ENCODE measurements at regions not wholly inside any gene's neighbourhood (a gene's known extent, or its start where the extent isn't known, plus 50 kb on each side); places are given as distances from the start of the nearest gene placed in this dataset.

- ChIA-PET POLR2A (interaction anchor here (0.6 to 2.3 kb wide), 7 partner anchors 17 to 105 kb away, joined by 3 to 9 read pairs (median 7); partner anchors contain the start of gene RNF38), CTCF (interaction anchor here (1.0 to 1.7 kb wide), 5 partner anchors 26 to 242 kb away, joined by 3 to 11 read pairs (median 4); no protein-coding TSS in a partner anchor)
- H3K27ac Mint-ChIP-seq: peak overlapping the region; percentile 97
- H3K9me3 Mint-ChIP-seq: no peaks in the 10 kb centered on the region
- peaks cover 61% of the 10 kb centered on the region for H3K4me1 Mint-ChIP-seq (ENCODE audit: low read depth)
- H3K4me3 Mint-ChIP-seq: peak overlapping the region; percentile 85
- intact Hi-C loops (cut with micrococcal nuclease): loop anchor here (1.0 to 2.0 kb wide), 2 partner anchors 17 to 87 kb away; partner anchors contain the start of gene RNF38
- H3K27me3 Mint-ChIP-seq: no peaks in the 10 kb centered on the region
- DNase-seq: peak; percentile 93
- peaks cover 2% of the 10 kb centered on the region for H3K36me3 Mint-ChIP-seq
Observed at GRCh38 chr9:36487482-36488388, 85.0 kb upstream of the MELK start.

GRCh38 chr9:36486933-36487481 is 85.7 kb upstream of the MELK start:
- H3K4me1 Mint-ChIP-seq (ENCODE audit: low read depth): peaks cover 57% of the 10 kb centered on the region
- DNase-seq: peak; percentile 66
- intact Hi-C loops (cut with micrococcal nuclease): loop anchor here (1.0 to 2.0 kb wide), 2 partner anchors 16 to 87 kb away; partner anchors contain the start of gene RNF38
- ChIA-PET CTCF (interaction anchor here (1.2 to 2.7 kb wide), 3 partner anchors 16 to 80 kb away, joined by 4 to 17 read pairs (median 5); no protein-coding TSS in a partner anchor), POLR2A (interaction anchor here (0.7 to 2.3 kb wide), 7 partner anchors 10 to 296 kb away, joined by 3 to 9 read pairs (median 5); partner anchors contain the start of gene CLTA)
- H3K9me3 Mint-ChIP-seq: no peaks in the 10 kb centered on the region
- H3K4me3 Mint-ChIP-seq: peak overlapping the region; percentile 87
- peak overlapping the region; percentile 86 for H3K27ac Mint-ChIP-seq
- H3K36me3 Mint-ChIP-seq: peaks cover 2% of the 10 kb centered on the region
- no peaks in the 10 kb centered on the region for H3K27me3 Mint-ChIP-seq

- peak overlapping the region; percentile 86 for H3K27ac Mint-ChIP-seq
- H3K4me3 Mint-ChIP-seq: peak overlapping the region; percentile 87
- peaks cover 59% of the 10 kb centered on the region for H3K4me1 Mint-ChIP-seq (ENCODE audit: low read depth)
- no peaks in the 10 kb centered on the region for H3K27me3 Mint-ChIP-seq
- DNase-seq: peak; percentile 31
- H3K36me3 Mint-ChIP-seq: peaks cover 2% of the 10 kb centered on the region
- ChIA-PET POLR2A (interaction anchor here (0.6 to 2.3 kb wide), 8 partner anchors 10 to 296 kb away, joined by 3 to 9 read pairs (median 5); partner anchors contain the start of genes CLTA and GNE), CTCF (interaction anchor here (1.2 to 2.7 kb wide), 6 partner anchors 16 to 86 kb away, joined by 3 to 17 read pairs (median 4); partner anchors contain the start of gene RNF38)
- intact Hi-C loops (cut with micrococcal nuclease): loop anchor here (2.0 kb wide), 1 partner anchor 16 kb away; no protein-coding TSS in a partner anchor
- H3K9me3 Mint-ChIP-seq: no peaks in the 10 kb centered on the region
Observed at GRCh38 chr9:36486329-36486932, 86.3 kb upstream of the MELK start.

GRCh38 chr9:36485647-36486328 is 85.7 kb upstream of the RNF38 start:
- POLR2A ChIA-PET: interaction anchor here (0.6 to 2.3 kb wide), 8 partner anchors 12 to 295 kb away, joined by 3 to 9 read pairs (median 4); partner anchors contain the start of genes CLTA and GNE
- CTCF ChIA-PET: interaction anchor here (1.2 to 2.7 kb wide), 5 partner anchors 15 to 86 kb away, joined by 3 to 17 read pairs (median 5); partner anchors contain the start of gene RNF38
- Mint-ChIP-seq H3K9me3 (no peaks in the 10 kb centered on the region), H3K27ac (peak overlapping the region; percentile 86), H3K4me3 (peak overlapping the region; percentile 87), H3K4me1 (ENCODE audit: low read depth) (peaks cover 58% of the 10 kb centered on the region), H3K36me3 (peaks cover 2% of the 10 kb centered on the region), H3K27me3 (no peaks in the 10 kb centered on the region)
- peak; percentile 16 for DNase-seq
- intact Hi-C loops (cut with micrococcal nuclease): loop anchor here (2.0 kb wide), 1 partner anchor 15 kb away; no protein-coding TSS in a partner anchor

GRCh38 chr9:36484124-36484523 is 84.1 kb upstream of the RNF38 start:
- no peak for DNase-seq
- Mint-ChIP-seq H3K36me3 (peaks cover 2% of the 10 kb centered on the region), H3K27ac (no peak overlapping the region), H3K27me3 (no peaks in the 10 kb centered on the region), H3K4me1 (ENCODE audit: low read depth) (peaks cover 48% of the 10 kb centered on the region), H3K4me3 (no peak overlapping the region), H3K9me3 (no peaks in the 10 kb centered on the region)
- intact Hi-C loops (cut with micrococcal nuclease): no loop called here
- POLR2A ChIA-PET: no interaction called here
- CTCF ChIA-PET: interaction anchor here (1.5 kb wide), 1 partner anchor 77 kb away, joined by 3 read pairs; no protein-coding TSS in a partner anchor

- Mint-ChIP-seq H3K36me3 (no peaks in the 10 kb centered on the region), H3K4me1 (ENCODE audit: low read depth) (peaks cover 19% of the 10 kb centered on the region), H3K9me3 (no peaks in the 10 kb centered on the region), H3K4me3 (no peak overlapping the region), H3K27me3 (no peaks in the 10 kb centered on the region), H3K27ac (no peak overlapping the region)
- POLR2A ChIA-PET: no interaction called here
- CTCF ChIA-PET: interaction anchor here (0.7 to 1.8 kb wide), 3 partner anchors 29 to 77 kb away, joined by 3 to 5 read pairs (median 3); no protein-coding TSS in a partner anchor
- intact Hi-C loops (cut with micrococcal nuclease): no loop called here
- no peak for DNase-seq
Observed at GRCh38 chr9:36479101-36479500, 79.0 kb upstream of the RNF38 start.

GRCh38 chr9:36471359-36471758 is 71.3 kb upstream of the RNF38 start:
- ChIA-PET POLR2A (interaction anchor here (0.9 to 1.1 kb wide), 3 partner anchors 13 to 16 kb away, joined by 3 read pairs; no protein-coding TSS in a partner anchor), CTCF (interaction anchor here (1.5 to 2.3 kb wide), 3 partner anchors 15 to 64 kb away, joined by 4 to 6 read pairs (median 5); no protein-coding TSS in a partner anchor)
- Mint-ChIP-seq H3K27me3 (no peaks in the 10 kb centered on the region), H3K27ac (peak overlapping the region; percentile 92), H3K36me3 (peaks cover 3% of the 10 kb centered on the region), H3K4me3 (peak overlapping the region; percentile 21), H3K4me1 (ENCODE audit: low read depth) (peaks cover 32% of the 10 kb centered on the region), H3K9me3 (no peaks in the 10 kb centered on the region)
- intact Hi-C loops (cut with micrococcal nuclease): loop anchor here (1.0 to 2.0 kb wide), 3 partner anchors 13 to 71 kb away; partner anchors contain the start of gene RNF38
- DNase-seq: no peak

- Mint-ChIP-seq H3K4me3 (peak overlapping the region; percentile 67), H3K9me3 (no peaks in the 10 kb centered on the region), H3K36me3 (peaks cover 3% of the 10 kb centered on the region), H3K4me1 (ENCODE audit: low read depth) (peaks cover 32% of the 10 kb centered on the region), H3K27me3 (no peaks in the 10 kb centered on the region), H3K27ac (peak overlapping the region; percentile 92)
- intact Hi-C loops (cut with micrococcal nuclease): loop anchor here (1.0 to 2.0 kb wide), 3 partner anchors 12 to 70 kb away; partner anchors contain the start of gene RNF38
- POLR2A ChIA-PET: interaction anchor here (0.6 to 1.1 kb wide), 4 partner anchors 13 to 742 kb away, joined by 3 read pairs; no protein-coding TSS in a partner anchor
- DNase-seq: peak; percentile 81
- CTCF ChIA-PET: interaction anchor here (1.5 to 2.3 kb wide), 3 partner anchors 15 to 63 kb away, joined by 4 to 6 read pairs (median 5); no protein-coding TSS in a partner anchor
Observed at GRCh38 chr9:36470643-36471290, 70.7 kb upstream of the RNF38 start.

- Mint-ChIP-seq H3K4me1 (ENCODE audit: low read depth) (peaks cover 32% of the 10 kb centered on the region), H3K9me3 (no peaks in the 10 kb centered on the region), H3K27ac (no peak overlapping the region), H3K4me3 (no peak overlapping the region), H3K27me3 (no peaks in the 10 kb centered on the region), H3K36me3 (no peaks in the 10 kb centered on the region)
- no peak for DNase-seq
- CTCF ChIA-PET: interaction anchor here (3.0 kb wide), 1 partner anchor 56 kb away, joined by 7 read pairs; no protein-coding TSS in a partner anchor
- POLR2A ChIA-PET: no interaction called here
- intact Hi-C loops (cut with micrococcal nuclease): no loop called here
Observed at GRCh38 chr9:36463467-36463866, 63.4 kb upstream of the RNF38 start.

GRCh38 chr9:36462245-36462644 is 62.2 kb upstream of the RNF38 start:
- no peak for DNase-seq
- POLR2A ChIA-PET: interaction anchor here (0.6 kb wide), 1 partner anchor 441 kb away, joined by 6 read pairs; no protein-coding TSS in a partner anchor
- CTCF ChIA-PET: interaction anchor here (3.0 kb wide), 1 partner anchor 55 kb away, joined by 7 read pairs; no protein-coding TSS in a partner anchor
- Mint-ChIP-seq H3K4me3 (no peak overlapping the region), H3K27me3 (no peaks in the 10 kb centered on the region), H3K4me1 (ENCODE audit: low read depth) (peaks cover 39% of the 10 kb centered on the region), H3K27ac (no peak overlapping the region), H3K36me3 (no peaks in the 10 kb centered on the region), H3K9me3 (no peaks in the 10 kb centered on the region)
- intact Hi-C loops (cut with micrococcal nuclease): no loop called here
